Upper lobe of left lung (tissue), 4 donors: ENCODE measurements at regions not wholly inside any gene's neighbourhood (a gene's known extent, or its start where the extent isn't known, plus 50 kb on each side); places are given as distances from the start of the nearest gene placed in this dataset.

Experiments used
- EP300 ChIP-seq, 4 donors: sonication (generic); formaldehyde crosslinking; IDR thresholded peaks; one replicate each; pipeline ENCODE4 v1.5.1; 2017; ENCODE audit warnings: antibody characterized with exemption in 4 of 4, control low read depth in 2 of 4
- POLR2A ChIP-seq, 4 donors: fragments of 450-650 bp; IDR thresholded peaks; one replicate each; pipeline ENCODE4 v1.5.1; 2016 to 2017; ENCODE audit warnings: antibody characterized with exemption in 4 of 4, mild to moderate bottlenecking in 2 of 4
- TF ChIP-seq, protein P1 (sequence below), 6 experiments: fragments of 450-650 bp in 4 of 6; fragments of 200-600 bp in 2 of 6; sonication (generic) in 2 of 6; IDR thresholded peaks; one replicate each; pipeline ENCODE4 v1.5.1; 2016 to 2019; ENCODE audit warnings: antibody characterized with exemption in 6 of 6

DNA sequence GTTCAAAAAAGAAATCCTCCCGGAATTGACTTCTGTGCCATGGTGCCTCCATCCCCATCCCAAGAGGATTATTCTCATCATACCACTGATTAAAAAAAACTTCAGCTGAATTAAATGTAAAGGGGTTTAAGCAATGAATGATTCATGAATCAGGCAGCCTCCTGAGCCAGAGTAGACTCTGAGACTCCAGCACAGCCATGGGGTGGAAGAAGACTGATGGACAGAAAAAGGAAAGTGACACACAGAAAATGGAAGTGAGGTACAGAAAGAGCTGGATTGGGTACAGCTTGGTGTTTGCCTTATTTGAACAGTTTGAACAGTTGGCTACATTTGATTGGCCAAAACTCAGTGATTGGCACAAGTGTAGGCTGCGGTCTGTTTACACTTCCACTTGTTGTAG lies 224.8 kb upstream of the ATP10A start:
- TF ChIP-seq EP300 (IDR thresholded peaks at IDR 0.05) (no peak), POLR2A (IDR thresholded peaks at IDR 0.05) (no peak)
- TF ChIP-seq, protein P1, sequence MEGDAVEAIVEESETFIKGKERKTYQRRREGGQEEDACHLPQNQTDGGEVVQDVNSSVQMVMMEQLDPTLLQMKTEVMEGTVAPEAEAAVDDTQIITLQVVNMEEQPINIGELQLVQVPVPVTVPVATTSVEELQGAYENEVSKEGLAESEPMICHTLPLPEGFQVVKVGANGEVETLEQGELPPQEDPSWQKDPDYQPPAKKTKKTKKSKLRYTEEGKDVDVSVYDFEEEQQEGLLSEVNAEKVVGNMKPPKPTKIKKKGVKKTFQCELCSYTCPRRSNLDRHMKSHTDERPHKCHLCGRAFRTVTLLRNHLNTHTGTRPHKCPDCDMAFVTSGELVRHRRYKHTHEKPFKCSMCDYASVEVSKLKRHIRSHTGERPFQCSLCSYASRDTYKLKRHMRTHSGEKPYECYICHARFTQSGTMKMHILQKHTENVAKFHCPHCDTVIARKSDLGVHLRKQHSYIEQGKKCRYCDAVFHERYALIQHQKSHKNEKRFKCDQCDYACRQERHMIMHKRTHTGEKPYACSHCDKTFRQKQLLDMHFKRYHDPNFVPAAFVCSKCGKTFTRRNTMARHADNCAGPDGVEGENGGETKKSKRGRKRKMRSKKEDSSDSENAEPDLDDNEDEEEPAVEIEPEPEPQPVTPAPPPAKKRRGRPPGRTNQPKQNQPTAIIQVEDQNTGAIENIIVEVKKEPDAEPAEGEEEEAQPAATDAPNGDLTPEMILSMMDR (IDR thresholded peaks at IDR 0.05) = no peak
